ENCODE measurements at regions not wholly inside any gene's neighbourhood (a gene's known extent, or its start where the extent isn't known, plus 50 kb on each side); places are given as distances from the start of the nearest gene placed in this dataset.

GRCh38 chr13:111903143-111903542 lies 163.8 kb upstream of the SOX1 start:
- TF ChIP-seq CTCF (IDR thresholded peaks at IDR 0.05 in 4 of 5, conservative IDR thresholded peaks at IDR 0.05 in 1 of 5) (no peak), POLR2A (IDR thresholded peaks at IDR 0.05) (no peak)

Data from gastrocnemius medialis (tissue), 4 donors.